Smooth muscle cell (in vitro differentiated cells): ENCODE measurements at regions not wholly inside any gene's neighbourhood (a gene's known extent, or its start where the extent isn't known, plus 50 kb on each side); places are given as distances from the start of the nearest gene placed in this dataset.

Source experiments
- DNase-seq: peaks from one replicate; lab custom pipeline; 2025; ENCODE audit not compliant: unreplicated experiment; lab: John Stamatoyannopoulos, UW
- H2AFZ ChIP-seq: fragments of 200-600 bp; sonication (generic); 2 replicates; pipeline ENCODE4 v1.6.0; 2016; ENCODE audit warnings: antibody characterized with exemption, low read depth, mild to moderate bottlenecking
- H3F3A ChIP-seq: fragments of 200-600 bp; sonication (generic); 2 replicates; pipeline ENCODE4 v1.6.0; 2017; ENCODE audit warnings: antibody characterized with exemption, low read depth
- H3K27ac ChIP-seq: fragments of 200-600 bp; sonication (generic); 2 replicates; pipeline ENCODE4 v1.5.1; 2016; ENCODE audit warnings: low read depth, mild to moderate bottlenecking
- H3K27me3 ChIP-seq: fragments of 200-600 bp; sonication (generic); 2 replicates; pipeline ENCODE4 v1.6.1; 2016; ENCODE audit warnings: low read depth, mild to moderate bottlenecking
- H3K36me3 ChIP-seq: fragments of 200-600 bp; sonication (generic); 2 replicates; pipeline ENCODE4 v1.5.1; 2016; ENCODE audit warnings: low read depth
- H3K4me1 ChIP-seq: fragments of 200-600 bp; sonication (generic); 2 replicates; pipeline ENCODE4 v1.5.1; 2016; ENCODE audit warnings: low read depth
- H3K4me2 ChIP-seq: fragments of 200-600 bp; sonication (generic); 2 replicates; pipeline ENCODE4 v1.6.0; 2016; ENCODE audit warnings: mild to moderate bottlenecking
- H3K4me3 ChIP-seq: fragments of 200-600 bp; sonication (generic); 2 replicates; pipeline ENCODE4 v1.5.1; 2016; ENCODE audit warnings: mild to moderate bottlenecking
- H3K79me2 ChIP-seq: fragments of 200-600 bp; sonication (generic); 2 replicates; pipeline ENCODE4 v1.6.0; 2016; ENCODE audit warnings: low read depth, mild to moderate bottlenecking
- H3K9ac ChIP-seq: fragments of 200-600 bp; sonication (generic); 2 replicates; pipeline ENCODE4 v1.6.0; 2016; ENCODE audit warnings: low read depth
- H3K9me3 ChIP-seq: fragments of 200-600 bp; sonication (generic); replicated peaks from 2 replicates; pipeline ENCODE4 v1.5.1; 2016; ENCODE audit warnings: low read depth
- H4K20me1 ChIP-seq: fragments of 200-600 bp; sonication (generic); 2 replicates; pipeline ENCODE4 v1.6.0; 2016; ENCODE audit warnings: low read depth
- WGBS: methylation state at CpG from one replicate; pipeline ENCODE4 v1.1.7; 2016; ENCODE audit warnings: low lambda C conversion rate; 5-methylcytosine and 5-hydroxymethylcytosine counted together
- TF ChIP-seq, protein P1 (sequence below): fragments of 200-600 bp; sonication (generic); IDR thresholded peaks from 2 replicates; pipeline ENCODE4 v1.5.1; 2017; ENCODE audit warnings: borderline replicate concordance, mild to moderate bottlenecking, antibody characterized with exemption; ENCODE audit not compliant: insufficient read depth, poor library complexity, severe bottlenecking

DNA sequence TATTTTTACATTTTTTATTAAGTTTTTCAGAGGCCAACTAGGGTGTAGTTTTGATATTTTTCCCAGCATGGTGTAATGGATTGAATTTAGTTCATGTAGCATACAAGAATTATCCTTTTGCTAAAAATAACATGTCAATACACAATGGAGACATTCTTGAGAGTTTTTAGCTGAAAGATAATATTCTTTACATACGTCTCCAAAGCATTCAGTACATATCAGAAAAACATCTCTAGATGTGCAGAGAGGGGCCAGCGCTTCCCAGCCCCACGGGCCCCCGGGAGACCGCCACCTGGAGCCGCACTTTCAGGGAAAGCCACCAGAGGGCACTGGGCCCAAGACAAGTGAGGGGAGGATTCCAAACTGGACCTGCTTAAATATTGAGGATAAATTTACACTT lies 499.4 kb downstream of the GALR1 start:
- Histone ChIP-seq H3F3A (no peaks in the 10 kb centered on the region), H3K9me3 (no peaks in the 10 kb centered on the region), H2AFZ (no peak overlapping the region), H3K79me2 (no peaks in the 10 kb centered on the region), H3K36me3 (no peaks in the 10 kb centered on the region), H3K27ac (no peak overlapping the region), H4K20me1 (no peaks in the 10 kb centered on the region), H3K4me2 (no peak overlapping the region), H3K4me3 (no peak overlapping the region), H3K9ac (no peak overlapping the region), H3K4me1 (no peaks in the 10 kb centered on the region), H3K27me3 (no peaks in the 10 kb centered on the region)
- DNase-seq = no peak
- TF ChIP-seq, protein P1, sequence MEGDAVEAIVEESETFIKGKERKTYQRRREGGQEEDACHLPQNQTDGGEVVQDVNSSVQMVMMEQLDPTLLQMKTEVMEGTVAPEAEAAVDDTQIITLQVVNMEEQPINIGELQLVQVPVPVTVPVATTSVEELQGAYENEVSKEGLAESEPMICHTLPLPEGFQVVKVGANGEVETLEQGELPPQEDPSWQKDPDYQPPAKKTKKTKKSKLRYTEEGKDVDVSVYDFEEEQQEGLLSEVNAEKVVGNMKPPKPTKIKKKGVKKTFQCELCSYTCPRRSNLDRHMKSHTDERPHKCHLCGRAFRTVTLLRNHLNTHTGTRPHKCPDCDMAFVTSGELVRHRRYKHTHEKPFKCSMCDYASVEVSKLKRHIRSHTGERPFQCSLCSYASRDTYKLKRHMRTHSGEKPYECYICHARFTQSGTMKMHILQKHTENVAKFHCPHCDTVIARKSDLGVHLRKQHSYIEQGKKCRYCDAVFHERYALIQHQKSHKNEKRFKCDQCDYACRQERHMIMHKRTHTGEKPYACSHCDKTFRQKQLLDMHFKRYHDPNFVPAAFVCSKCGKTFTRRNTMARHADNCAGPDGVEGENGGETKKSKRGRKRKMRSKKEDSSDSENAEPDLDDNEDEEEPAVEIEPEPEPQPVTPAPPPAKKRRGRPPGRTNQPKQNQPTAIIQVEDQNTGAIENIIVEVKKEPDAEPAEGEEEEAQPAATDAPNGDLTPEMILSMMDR = peak; percentile 58
- WGBS = 22% methylated on average over 6 of the region's 6 CpGs

DNA sequence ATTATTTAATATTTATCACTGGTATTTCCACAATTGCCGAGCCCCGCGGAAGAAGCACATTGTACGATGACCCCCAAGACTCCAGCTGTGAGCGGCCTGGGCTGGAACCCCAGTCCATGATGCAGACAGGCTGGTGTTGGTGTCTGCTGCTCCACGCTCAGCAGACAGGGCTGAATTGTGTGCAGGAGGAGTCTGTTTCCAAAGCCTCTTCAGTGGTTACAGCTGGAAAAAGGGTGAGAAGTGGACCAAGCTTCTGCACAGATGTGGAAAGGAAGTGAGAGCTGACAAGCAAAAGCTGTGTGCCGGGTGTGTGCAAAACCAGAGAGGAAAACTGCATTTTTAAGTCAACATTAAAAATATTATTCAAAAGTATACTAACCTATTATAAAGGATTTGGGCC lies 500.4 kb downstream of the GALR1 start:
- Histone ChIP-seq H3K9ac (no peak overlapping the region), H3K4me2 (no peak overlapping the region), H3K27ac (no peak overlapping the region), H3K36me3 (no peaks in the 10 kb centered on the region), H3K4me1 (no peaks in the 10 kb centered on the region), H3K4me3 (no peak overlapping the region), H2AFZ (no peak overlapping the region), H3K9me3 (no peaks in the 10 kb centered on the region), H3K27me3 (no peaks in the 10 kb centered on the region), H3K79me2 (no peaks in the 10 kb centered on the region), H3F3A (no peaks in the 10 kb centered on the region), H4K20me1 (no peaks in the 10 kb centered on the region)
- 92% methylated on average over 7 of the region's 7 CpGs for WGBS
- DNase-seq = no peak
- TF ChIP-seq, protein P1 = no peak

DNA sequence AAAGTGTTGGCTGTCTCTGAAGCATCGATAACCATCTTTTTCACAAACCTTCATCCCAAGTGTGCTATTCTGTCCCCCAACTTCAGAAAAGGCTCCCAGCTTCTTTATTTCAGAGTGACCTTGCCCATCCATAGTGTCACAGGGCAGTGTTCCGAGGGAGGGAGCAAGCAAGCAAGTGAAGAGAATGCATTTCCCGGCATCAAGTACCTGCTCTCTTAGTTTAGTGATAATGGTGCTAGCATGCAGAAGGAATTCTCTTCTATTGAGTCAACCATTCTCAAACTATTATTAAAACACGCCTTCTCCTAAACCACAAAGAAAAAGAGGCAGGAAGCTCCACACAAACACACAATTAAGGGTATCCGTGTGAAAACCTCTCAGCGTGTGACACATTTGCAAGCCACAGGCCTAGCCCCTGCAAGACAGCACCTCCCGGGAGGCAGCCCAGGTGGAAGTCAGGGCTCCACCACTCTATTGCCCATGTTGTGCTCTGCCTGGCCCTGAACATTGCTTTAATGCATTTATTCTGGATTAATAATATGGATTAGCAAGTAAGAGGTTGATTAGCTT lies 504.9 kb downstream of the GALR1 start:
- Histone ChIP-seq H3K9ac (no peak overlapping the region), H3K4me2 (no peak overlapping the region), H3K27me3 (no peaks in the 10 kb centered on the region), H3K79me2 (no peaks in the 10 kb centered on the region), H3K4me3 (no peak overlapping the region), H3F3A (no peaks in the 10 kb centered on the region), H4K20me1 (no peaks in the 10 kb centered on the region), H3K27ac (no peak overlapping the region), H3K36me3 (no peaks in the 10 kb centered on the region), H3K4me1 (no peaks in the 10 kb centered on the region), H2AFZ (no peak overlapping the region), H3K9me3 (no peaks in the 10 kb centered on the region)
- TF ChIP-seq, protein P1 = no peak
- no peak for DNase-seq
- WGBS = 35% methylated on average over 7 of the region's 7 CpGs

DNA sequence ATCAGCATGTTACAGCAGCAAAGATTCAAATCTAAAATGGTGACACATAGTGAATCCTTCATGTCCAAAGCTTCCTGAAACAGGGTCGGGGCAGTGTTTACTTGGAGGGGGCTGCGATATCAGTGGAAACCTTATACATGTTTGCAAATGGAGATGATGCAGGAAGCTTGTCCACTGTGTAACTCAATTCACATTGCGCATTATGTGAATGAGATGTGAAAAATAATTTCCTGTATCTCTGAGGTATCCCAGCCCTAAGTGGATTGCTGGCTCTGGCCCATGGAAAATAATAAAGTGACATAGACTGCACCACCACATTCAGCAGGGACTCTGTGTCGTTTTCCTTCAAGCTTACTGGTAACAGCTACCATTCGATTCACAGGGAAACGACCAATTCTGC lies 505.5 kb downstream of the GALR1 start:
- H3K79me2 ChIP-seq = no peaks in the 10 kb centered on the region
- H3K4me3 ChIP-seq = no peak overlapping the region
- no peak overlapping the region for H3K4me2 ChIP-seq
- H3F3A ChIP-seq = no peaks in the 10 kb centered on the region
- H4K20me1 ChIP-seq = no peaks in the 10 kb centered on the region
- no peaks in the 10 kb centered on the region for H3K27me3 ChIP-seq
- WGBS = 74% methylated on average over 6 of the region's 6 CpGs
- H3K36me3 ChIP-seq = no peaks in the 10 kb centered on the region
- H3K9ac ChIP-seq = no peak overlapping the region
- no peak overlapping the region for H3K27ac ChIP-seq
- no peak for DNase-seq
- H3K9me3 ChIP-seq = no peaks in the 10 kb centered on the region
- TF ChIP-seq, protein P1 = no peak
- H3K4me1 ChIP-seq = no peaks in the 10 kb centered on the region
- H2AFZ ChIP-seq = no peak overlapping the region
